HG02870 (cell line): ENCODE measurements at regions not wholly inside any gene's neighbourhood (a gene's known extent, or its start where the extent isn't known, plus 50 kb on each side); places are given as distances from the start of the nearest gene placed in this dataset.

Experiments
- ATAC-seq: cut with Tn5 transposase; IDR thresholded peaks from one replicate; pipeline ENCODE4 v1.9.1; 2021; ENCODE audit warnings: mild to moderate bottlenecking, moderate library complexity; ENCODE audit not compliant: unreplicated experiment

GRCh38 chr5:133905424-133905823 lies 63.0 kb downstream of the C5orf15 start:
- ATAC-seq, result no peak

GRCh38 chr5:133904641-133905040 lies 63.8 kb downstream of the C5orf15 start:
- no peak for ATAC-seq

- ATAC-seq, result no peak
Observed at GRCh38 chr5:133902511-133903118, 65.8 kb downstream of the C5orf15 start.

- no peak for ATAC-seq
Observed at GRCh38 chr5:133900534-133901270, 67.7 kb downstream of the C5orf15 start.

GRCh38 chr5:133899506-133899905 lies 68.9 kb downstream of the C5orf15 start:
- ATAC-seq, result no peak

DNA sequence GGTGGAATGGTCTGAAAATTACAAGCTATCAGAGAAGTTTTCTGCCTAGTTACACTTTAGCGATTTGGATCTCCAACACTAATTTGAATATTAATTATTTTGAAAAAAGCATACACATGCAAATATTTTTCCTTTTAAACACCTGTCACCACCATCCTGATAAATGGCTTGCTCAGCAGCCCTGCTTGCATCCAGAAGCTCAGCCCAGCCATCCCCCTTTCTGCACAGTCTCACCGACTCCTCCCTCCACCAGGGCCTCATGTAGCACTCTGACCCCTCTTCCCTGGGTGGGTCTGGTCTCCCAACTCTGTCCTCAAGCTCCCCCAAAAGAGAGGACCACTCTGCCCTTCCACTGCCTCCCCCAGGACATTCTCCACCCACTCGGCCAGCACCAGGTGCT lies 70.0 kb downstream of the C5orf15 start:
- ATAC-seq, result no peak

- no peak for ATAC-seq
Observed at GRCh38 chr5:133897431-133897830, 71.0 kb downstream of the C5orf15 start.

DNA sequence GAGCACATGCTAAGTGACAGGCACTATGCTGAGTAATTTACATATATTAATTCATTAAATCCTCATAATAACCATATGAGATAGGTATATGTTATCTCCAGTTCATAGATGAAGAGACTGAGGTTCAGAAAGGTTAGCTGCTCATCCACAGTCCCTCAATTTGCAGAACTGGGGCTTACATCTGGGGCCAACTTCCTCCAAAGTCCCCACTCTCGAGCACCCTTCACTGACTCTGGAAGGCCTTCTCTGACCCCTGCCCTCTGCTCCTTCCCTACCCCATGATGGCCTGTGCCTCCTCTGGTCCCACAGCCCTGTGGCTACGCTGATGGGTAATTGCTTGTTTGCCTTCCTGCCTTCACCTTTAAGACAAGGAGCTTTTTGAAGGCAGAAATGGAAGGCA lies 71.6 kb downstream of the C5orf15 start:
- ATAC-seq, result no peak

DNA sequence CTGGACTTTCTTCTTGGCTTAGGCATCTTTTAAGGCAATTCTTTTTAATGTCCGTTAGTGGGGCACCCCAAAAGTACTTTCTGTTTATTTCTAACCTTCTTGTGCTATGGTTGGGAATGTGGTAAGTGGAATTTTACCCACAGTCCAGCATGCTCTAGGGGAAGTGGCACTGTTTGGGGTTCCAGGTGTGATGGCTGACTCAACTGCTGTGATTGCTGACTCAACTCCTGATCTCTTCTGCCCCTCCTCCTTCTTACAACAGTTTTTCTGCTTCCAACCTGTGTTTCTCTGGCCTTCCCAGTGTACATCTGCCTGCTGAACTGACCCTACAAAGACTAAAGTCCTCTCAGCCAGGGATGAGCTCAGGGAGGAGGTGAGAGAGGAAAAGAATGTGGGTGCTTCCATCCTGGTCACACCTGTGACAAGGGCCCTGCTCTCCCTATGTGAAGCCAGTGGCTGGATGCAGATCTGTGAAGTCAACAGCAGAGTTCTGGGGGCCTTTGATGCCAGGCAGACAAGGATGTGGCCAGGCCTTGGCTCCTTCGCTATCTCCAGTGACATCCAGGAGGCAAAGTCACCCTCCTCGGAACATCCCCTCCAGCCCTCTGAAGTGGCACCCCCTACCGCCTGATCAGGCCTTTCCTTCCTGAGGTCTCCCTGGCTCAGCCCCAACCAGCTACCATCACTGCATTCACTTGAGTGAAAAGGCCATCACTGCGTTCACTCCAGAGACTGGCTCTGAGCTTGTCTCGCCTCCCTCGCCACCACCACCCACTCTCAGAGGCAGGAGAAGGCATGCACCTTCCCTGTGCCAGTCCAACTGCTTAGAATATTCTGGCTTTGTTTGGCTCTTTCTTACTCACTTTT lies 72.2 kb downstream of the C5orf15 start:
- ATAC-seq, result no peak

- no peak for ATAC-seq
Observed at GRCh38 chr5:133894143-133894542, 74.3 kb downstream of the C5orf15 start.

DNA sequence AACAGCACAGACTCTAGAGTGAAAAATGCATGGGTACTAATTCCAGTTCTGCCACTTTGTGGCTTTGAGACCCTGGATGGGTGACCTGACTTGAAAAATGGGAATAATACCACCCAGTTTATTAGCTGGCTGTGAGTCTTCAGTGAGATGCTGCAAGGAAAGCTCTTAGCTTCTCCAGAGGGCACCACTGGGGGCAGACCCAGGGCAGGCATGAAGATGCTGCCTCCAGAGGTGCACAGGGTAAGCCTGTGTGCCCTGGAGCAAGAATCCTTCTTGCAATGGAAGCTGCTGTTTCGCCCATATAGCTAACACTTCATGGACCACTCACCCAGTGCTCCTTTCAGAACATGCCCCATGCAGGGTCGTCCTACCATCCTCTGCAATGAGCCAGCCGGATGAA lies 75.7 kb downstream of the C5orf15 start:
- no peak for ATAC-seq

GRCh38 chr5:133892306-133892705 lies 76.1 kb downstream of the C5orf15 start:
- ATAC-seq, result no peak

DNA sequence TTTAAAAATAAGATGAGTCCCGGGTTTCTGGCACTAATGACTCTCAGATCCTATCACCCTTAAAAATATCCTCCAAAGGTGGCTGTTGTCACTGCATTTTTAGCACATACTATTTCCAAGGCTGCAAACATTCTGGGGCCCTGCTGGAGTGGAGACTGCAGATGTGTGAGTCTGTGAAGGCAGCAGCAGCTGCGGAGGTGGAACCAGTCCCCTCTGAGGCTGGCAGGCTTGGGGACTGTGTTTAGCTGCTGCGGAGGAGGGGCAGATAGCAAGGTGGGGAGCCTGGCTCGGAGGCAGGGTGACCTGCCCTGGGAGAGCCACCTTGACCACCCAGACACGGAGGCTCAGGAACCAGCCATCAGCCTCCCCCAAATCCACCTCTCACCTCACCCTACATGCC lies 77.0 kb downstream of the C5orf15 start:
- no peak for ATAC-seq

GRCh38 chr5:133890776-133891280 lies 77.6 kb downstream of the C5orf15 start:
- ATAC-seq, result no peak

DNA sequence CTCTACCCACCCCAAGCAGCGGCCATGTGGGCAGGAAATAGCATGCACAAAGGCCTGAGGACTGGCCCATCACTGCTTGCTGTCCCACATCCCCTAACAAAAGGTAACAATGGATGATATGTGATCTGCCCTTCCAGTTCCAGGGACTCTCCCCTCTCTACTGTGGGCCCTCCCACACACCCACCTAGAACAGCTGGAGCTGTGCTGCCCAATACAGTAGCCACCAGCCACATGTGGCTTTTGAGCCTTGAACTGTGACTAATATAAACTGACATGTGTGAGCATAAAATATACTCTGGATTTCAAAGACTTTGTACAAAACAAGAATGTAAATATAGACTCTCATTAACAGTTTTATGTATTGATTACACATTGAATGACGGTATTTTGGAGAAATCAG lies 78.1 kb downstream of the C5orf15 start:
- ATAC-seq, result no peak

GRCh38 chr5:133889271-133889905 lies 79.0 kb downstream of the C5orf15 start:
- ATAC-seq, result no peak

GRCh38 chr5:133888625-133888991 lies 79.8 kb downstream of the C5orf15 start:
- ATAC-seq, result no peak

DNA sequence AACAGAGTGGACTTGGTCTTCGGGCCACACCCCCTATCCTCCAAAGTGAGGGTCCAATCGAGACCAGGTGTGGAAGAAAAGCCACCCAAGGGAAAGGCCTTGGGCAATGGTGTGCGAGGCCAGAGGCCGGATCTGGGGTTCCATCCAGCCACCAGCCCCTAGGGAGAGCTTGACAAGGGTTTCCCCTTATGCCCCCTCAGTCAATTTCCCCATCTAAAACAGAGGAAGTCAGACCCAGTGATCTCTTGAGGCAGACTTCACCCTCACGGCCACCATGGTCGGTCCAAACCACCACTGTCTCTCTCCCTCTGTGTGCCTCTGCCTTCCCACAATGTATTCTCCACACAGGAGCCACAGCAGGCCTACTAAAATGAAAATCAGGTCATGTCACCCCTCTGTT lies 82.9 kb downstream of the C5orf15 start:
- ATAC-seq, result no peak

DNA sequence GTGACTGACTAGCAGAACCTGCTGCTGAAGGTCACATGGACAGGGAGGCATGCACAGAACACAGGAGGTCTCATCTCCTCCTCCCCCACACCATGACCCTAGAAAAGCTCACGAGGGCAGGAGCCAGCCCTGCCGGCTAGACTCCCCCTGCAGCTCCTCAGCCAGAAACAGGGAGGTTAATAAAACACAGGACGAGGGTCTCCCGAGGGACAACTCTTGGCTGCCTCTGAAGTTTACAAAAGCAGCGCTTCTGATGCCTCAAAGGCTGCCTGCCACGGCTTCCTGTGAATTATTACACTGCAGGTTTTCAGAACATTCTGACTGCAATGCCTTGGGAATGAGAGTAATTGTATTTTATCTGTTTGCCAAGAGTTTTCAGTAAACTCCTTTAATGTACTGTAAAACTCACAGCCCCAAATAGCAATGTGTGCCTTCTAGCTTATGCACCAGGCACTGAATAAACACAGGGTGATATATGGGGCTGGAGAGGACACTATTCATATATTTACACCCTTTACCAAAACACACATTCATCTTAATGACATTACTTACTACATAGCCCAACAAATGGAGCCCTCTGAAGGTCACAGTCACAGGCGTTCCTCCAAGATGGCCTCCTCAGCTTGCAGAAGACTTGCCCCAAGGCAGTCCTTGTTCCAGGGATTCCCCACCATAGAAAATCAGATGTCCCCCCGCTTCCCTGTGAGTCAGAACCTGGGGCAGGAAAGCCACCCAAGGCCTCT lies 83.7 kb downstream of the C5orf15 start:
- ATAC-seq, result no peak

- ATAC-seq, result no peak
Observed at GRCh38 chr5:133883916-133884315, 84.5 kb downstream of the C5orf15 start.

- no peak for ATAC-seq
Observed at GRCh38 chr5:133882846-133883245, 85.6 kb downstream of the C5orf15 start.
